GM12878 (cell line): ENCODE measurements at regions not wholly inside any gene's neighbourhood (a gene's known extent, or its start where the extent isn't known, plus 50 kb on each side); places are given as distances from the start of the nearest gene placed in this dataset.

ENCODE experiments used
- ATAC-seq: fragments of 200-7000 bp; cut with Tn5 transposase; 3 replicates; pipeline ENCODE4 v1.9.1; 2020; ENCODE audit warnings: mild to moderate bottlenecking, moderate library complexity
- BruUV-seq: library from RNA; stranded (reverse); fragments of 400-500 nt; replicated peaks from 2 replicates; lab custom pipeline; 2021; lab: Mats Ljungman, UMichigan
- CTCF ChIA-PET: fragments of 300-600 bp; sonication (Branson Sonifier 250); formaldehyde crosslinking; extraction: SDS; loops from one replicate; lab custom pipeline; 2021; ENCODE audit warnings: inconsistent platforms; lab: Yijun Ruan, JAX
- POLR2A ChIA-PET: fragments of 350-600 bp; formaldehyde crosslinking; extraction: SDS; loops from one replicate; lab custom pipeline; 2021; ENCODE audit warnings: inconsistent platforms; lab: Charles Lee
- RAD21 ChIA-PET: fragments of 300-600 bp; sonication (Branson Sonifier 250); formaldehyde crosslinking; loops from one replicate; lab custom pipeline; 2023; ENCODE audit warnings: antibody characterized with exemption; ENCODE audit not compliant: unreplicated experiment; lab: Charles Lee
- SMC1A ChIA-PET: fragments of 300-600 bp; sonication (Branson Sonifier 250); formaldehyde crosslinking; loops from one replicate; lab custom pipeline; 2023; ENCODE audit not compliant: unreplicated experiment, uncharacterized antibody; lab: Charles Lee
- DNase-seq: peaks from one replicate; pipeline ENCODE4 v3.0.0-alpha.2; 2011; ENCODE audit warnings: low read depth, low spot score
- FAIRE-seq: peaks from 3 replicates; lab custom pipeline; 2011; peaks lifted over from hg19 to GRCh38; lab: Jason Lieb, UNC
- H2AFZ ChIP-seq: 2 replicates; pipeline ENCODE4 v1.6.0; 2011; ENCODE audit warnings: low read depth, low read length, control low read depth; ENCODE audit not compliant: control insufficient read depth
- H3K27ac ChIP-seq: 2 replicates; pipeline ENCODE4 v1.5.1; 2011; ENCODE audit warnings: control low read depth; ENCODE audit not compliant: control insufficient read depth, insufficient read depth
- H3K27me3 ChIP-seq, 2 experiments: replicated peaks in 1 of 2; 2 replicates each; pipeline versions ENCODE4 v1.6.0 to v1.6.1; 2011; ENCODE audit warnings: low read length in 1 of 2; ENCODE audit not compliant: control insufficient read depth in 2 of 2, insufficient read depth in 2 of 2
- H3K36me3 ChIP-seq, 2 experiments: 2 replicates each; pipeline ENCODE4 v1.5.1; 2011; ENCODE audit warnings: low read length in 1 of 2; ENCODE audit not compliant: control insufficient read depth in 2 of 2, insufficient read depth in 2 of 2
- H3K4me1 ChIP-seq: 2 replicates; pipeline ENCODE4 v1.6.1; 2011; ENCODE audit warnings: mild to moderate bottlenecking, low read length, moderate library complexity, mixed read lengths; ENCODE audit not compliant: control insufficient read depth, insufficient read depth
- H3K4me2 ChIP-seq: 2 replicates; pipeline ENCODE4 v1.6.0; 2011; ENCODE audit warnings: control low read depth; ENCODE audit not compliant: control insufficient read depth, insufficient read depth
- H3K4me3 ChIP-seq: fragments of 200-600 bp; sonication (generic); 2 replicates; pipeline ENCODE4 v1.5.1; 2016
- H3K79me2 ChIP-seq: 2 replicates; pipeline ENCODE4 v1.6.0; 2011; ENCODE audit warnings: low read length; ENCODE audit not compliant: control insufficient read depth, insufficient read depth
- H3K9ac ChIP-seq: 2 replicates; pipeline ENCODE4 v1.8.0; 2011; ENCODE audit warnings: low read length, control low read depth, mixed read lengths; ENCODE audit not compliant: control insufficient read depth, insufficient read depth
- H3K9me3 ChIP-seq: replicated peaks from 3 replicates; pipeline ENCODE4 v1.5.1; 2011; ENCODE audit warnings: mild to moderate bottlenecking, low read length; ENCODE audit not compliant: control insufficient read depth, insufficient read depth
- H4K20me1 ChIP-seq: 2 replicates; pipeline ENCODE4 v1.6.0; 2011; ENCODE audit not compliant: control insufficient read depth, insufficient read depth
- ASH2L ChIP-seq: fragments of 300-600, 200-600 bp; sonication (generic); IDR thresholded peaks from 2 replicates; pipeline ENCODE4 v1.6.1; 2017; ENCODE audit warnings: low read depth, mild to moderate bottlenecking, borderline replicate concordance
- CREM ChIP-seq: IDR thresholded peaks from 2 replicates; pipeline ENCODE4 v1.6.1; 2014; ENCODE audit warnings: antibody characterized with exemption, low read depth
- EGR1 ChIP-seq, 2 experiments: IDR thresholded peaks; 1 replicate in 1 of 2; 2 replicates in 1 of 2; pipeline ENCODE4 v1.6.1; 2011 to 2012; ENCODE audit warnings: low read depth in 2 of 2, low read length in 2 of 2, borderline replicate concordance in 1 of 2, mild to moderate bottlenecking in 1 of 2, moderate library complexity in 1 of 2
- IKZF1 ChIP-seq: fragments of 450-650 bp; conservative IDR thresholded peaks from 2 replicates; pipeline ENCODE4 v1.6.1; 2017; ENCODE audit warnings: antibody characterized with exemption, mild to moderate bottlenecking
- JUND ChIP-seq: IDR thresholded peaks from 2 replicates; pipeline ENCODE4 v1.6.1; 2012; ENCODE audit warnings: low read depth, mild to moderate bottlenecking, low read length, improper control_type of control experiment, moderate library complexity
- NFYA ChIP-seq: IDR thresholded peaks from 2 replicates; pipeline ENCODE4 v1.6.1; 2011; ENCODE audit warnings: low read depth, mild to moderate bottlenecking, low read length, improper control_type of control experiment, borderline replicate concordance
- POLR2AphosphoS2 ChIP-seq: IDR thresholded peaks from 2 replicates; pipeline ENCODE4 v1.6.1; 2011; ENCODE audit warnings: low read depth, mild to moderate bottlenecking, low read length, improper control_type of control experiment, moderate library complexity
- SIX5 ChIP-seq: IDR thresholded peaks from 2 replicates; pipeline ENCODE4 v1.6.1; 2011; ENCODE audit warnings: mild to moderate bottlenecking, low read depth, low read length, moderate library complexity; ENCODE audit not compliant: severe bottlenecking
- WGBS: methylation state at CpG from one replicate; pipeline ENCODE4 v1.1.6; 2016; ENCODE audit warnings: low lambda C conversion rate; ENCODE audit not compliant: insufficient replicate concordance, insufficient coverage; ENCODE audit errors: missing lambda C conversion rate; 5-methylcytosine and 5-hydroxymethylcytosine counted together
- in situ Hi-C: fragments of 300-500 bp; cut with MboI; formaldehyde crosslinking; loops from 9 replicates; pipeline ENCODE4 v1.14.3; 2018; ENCODE audit warnings: mixed read lengths
- intact Hi-C: fragments of 100-400 bp; cut with micrococcal nuclease; formaldehyde crosslinking; loops from one replicate; pipeline ENCODE4 v1.14.2; 2022; ENCODE audit not compliant: unreplicated experiment
- TF ChIP-seq, protein P1 (sequence below): IDR thresholded peaks from 2 replicates; pipeline ENCODE4 v1.6.1; 2011; ENCODE audit warnings: mild to moderate bottlenecking, low read depth, low read length, moderate library complexity; ENCODE audit not compliant: insufficient replicate concordance

DNA sequence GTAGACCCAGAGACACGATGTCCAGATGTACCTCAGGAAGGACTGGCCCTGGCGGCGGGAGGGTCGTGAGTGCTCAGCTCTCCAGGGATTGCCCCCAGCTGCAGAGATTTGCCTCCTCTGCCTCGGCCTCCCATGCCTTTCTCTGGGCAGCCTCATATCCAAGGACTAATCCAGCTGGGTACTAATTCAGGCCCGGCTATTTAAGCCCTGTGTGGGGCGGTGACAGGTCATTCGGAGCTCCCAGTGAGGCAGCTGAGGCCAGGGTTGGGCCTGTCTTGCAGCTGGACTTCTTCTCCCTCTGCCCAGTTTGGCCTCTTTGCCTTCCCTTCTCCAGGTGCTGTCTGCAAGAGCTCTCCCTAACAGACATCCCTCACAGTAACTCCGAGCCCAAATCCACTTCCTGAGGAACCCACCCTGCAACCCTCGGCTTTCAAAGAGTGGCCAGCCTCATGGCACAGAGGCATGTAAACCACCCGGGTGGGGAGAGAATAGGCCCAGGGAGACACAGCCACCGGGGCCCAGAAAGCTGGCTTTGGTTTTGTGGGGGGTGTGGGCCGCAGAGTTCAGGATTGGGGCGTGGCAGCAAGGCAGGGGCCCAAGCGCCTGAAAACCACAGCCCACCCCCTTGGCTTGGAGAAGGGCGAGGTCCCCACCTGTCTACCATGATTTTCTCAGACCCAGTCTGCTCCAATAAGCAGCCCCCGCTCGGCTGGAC lies 85.8 kb downstream of the PPCDC start:
- BruUV-seq: no TSS peak
- CTCF ChIA-PET: interaction anchor here (1.1 to 2.6 kb wide), 5 partner anchors 11 to 95 kb away, joined by 3 to 10 read pairs (median 5); partner anchors contain the start of gene C15orf39
- H3K4me2 ChIP-seq: peak overlapping the region; percentile 75
- ATAC-seq (no peak), FAIRE-seq (no peak), DNase-seq (no peak)
- peaks cover 9% of the 10 kb centered on the region; the same call in 2 of the 3 replicates for H3K9me3 ChIP-seq
- 73% methylated on average over 18 of the region's 18 CpGs for WGBS
- TF ChIP-seq JUND: no peak
- no peak for TF ChIP-seq CREM
- no peak for TF ChIP-seq NFYA
- TF ChIP-seq POLR2AphosphoS2: no peak
- no peak for TF ChIP-seq ASH2L
- TF ChIP-seq, protein P1, sequence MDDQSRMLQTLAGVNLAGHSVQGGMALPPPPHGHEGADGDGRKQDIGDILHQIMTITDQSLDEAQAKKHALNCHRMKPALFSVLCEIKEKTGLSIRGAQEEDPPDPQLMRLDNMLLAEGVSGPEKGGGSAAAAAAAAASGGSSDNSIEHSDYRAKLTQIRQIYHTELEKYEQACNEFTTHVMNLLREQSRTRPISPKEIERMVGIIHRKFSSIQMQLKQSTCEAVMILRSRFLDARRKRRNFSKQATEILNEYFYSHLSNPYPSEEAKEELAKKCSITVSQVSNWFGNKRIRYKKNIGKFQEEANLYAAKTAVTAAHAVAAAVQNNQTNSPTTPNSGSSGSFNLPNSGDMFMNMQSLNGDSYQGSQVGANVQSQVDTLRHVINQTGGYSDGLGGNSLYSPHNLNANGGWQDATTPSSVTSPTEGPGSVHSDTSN: no peak
- TF ChIP-seq EGR1 (IDR thresholded peaks at IDR 0.05; ENCODE audit: borderline replicate concordance in 1 of 2, low read depth in 2 of 2, low read length in 2 of 2): no peak
- no peak for TF ChIP-seq SIX5
- no peak for TF ChIP-seq IKZF1
- H3K36me3 ChIP-seq: no peaks in the 10 kb centered on the region
- no peak overlapping the region for H2AFZ ChIP-seq
- RAD21 ChIA-PET: interaction anchor here (1.6 to 6.7 kb wide), 8 partner anchors 11 to 95 kb away, joined by 6 to 52 read pairs (median 14); partner anchors contain the start of gene C15orf39
- POLR2A ChIA-PET: interaction anchor here (0.9 to 5.6 kb wide), 8 partner anchors 11 to 92 kb away, joined by 3 to 49 read pairs (median 8); partner anchors contain the start of gene C15orf39
- SMC1A ChIA-PET: interaction anchor here (0.5 to 8.5 kb wide), 9 partner anchors 10 to 100 kb away, joined by 3 to 97 read pairs (median 17); partner anchors contain the start of gene C15orf39
- H3K27ac ChIP-seq: peak overlapping the region; percentile 69
- peaks cover 87% of the 10 kb centered on the region for H3K4me1 ChIP-seq
- no peak overlapping the region for H3K4me3 ChIP-seq
- H3K27me3 ChIP-seq: no peaks in the 10 kb centered on the region
- no peaks in the 10 kb centered on the region for H4K20me1 ChIP-seq
- peak overlapping the region; percentile 18 for H3K9ac ChIP-seq
- intact Hi-C loops: no loop called here
- no peaks in the 10 kb centered on the region for H3K79me2 ChIP-seq
- in situ Hi-C loops: no loop called here
